ENCODE measurements at regions not wholly inside any gene's neighbourhood (a gene's known extent, or its start where the extent isn't known, plus 50 kb on each side); places are given as distances from the start of the nearest gene placed in this dataset.

GRCh38 chr16:86321491-86321890 lies 188.8 kb upstream of the FOXF1 start:
- TF ChIP-seq POLR2AphosphoS5 (IDR thresholded peaks at IDR 0.05; ENCODE audit: low read depth) (no peak), CTCF (IDR thresholded peaks at IDR 0.05; ENCODE audit: insufficient read depth, low read length) (no peak), REST (IDR thresholded peaks at IDR 0.05; ENCODE audit: insufficient replicate concordance, low read depth) (no peak)

Data from HL-60 (cell line).